MV-4-11 (cell line): ENCODE measurements at regions not wholly inside any gene's neighbourhood (a gene's known extent, or its start where the extent isn't known, plus 50 kb on each side); places are given as distances from the start of the nearest gene placed in this dataset.
"Not testable (repeated sequence)": the region's sequence is repeated elsewhere in the genome, so short reads cannot be mapped to it uniquely, and the experiment has no call there.

ENCODE experiments used
- DNase-seq: peaks from one replicate; lab custom pipeline; 2025; lab: John Stamatoyannopoulos, UW

DNA sequence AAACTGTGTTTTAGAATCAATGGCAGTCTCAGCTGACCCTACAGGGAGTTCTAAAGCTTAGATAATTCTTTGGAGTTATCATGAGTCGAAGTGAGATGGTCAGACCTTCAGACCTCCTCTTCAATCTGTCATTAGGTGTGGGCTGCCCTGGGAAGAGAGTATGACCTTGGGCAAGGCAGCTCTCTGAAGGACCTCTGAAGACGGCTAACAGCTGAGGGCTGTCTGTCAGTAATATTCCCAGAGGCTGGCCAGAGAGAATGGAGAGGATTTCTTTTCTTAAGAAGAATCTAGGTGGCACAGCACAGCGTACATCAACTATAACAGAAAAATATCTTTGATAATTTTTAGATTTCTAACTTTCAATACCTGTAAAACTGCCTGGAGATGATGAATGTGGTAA lies 379.4 kb downstream of the ZNF674 start:
- DNase-seq, result no peak

DNA sequence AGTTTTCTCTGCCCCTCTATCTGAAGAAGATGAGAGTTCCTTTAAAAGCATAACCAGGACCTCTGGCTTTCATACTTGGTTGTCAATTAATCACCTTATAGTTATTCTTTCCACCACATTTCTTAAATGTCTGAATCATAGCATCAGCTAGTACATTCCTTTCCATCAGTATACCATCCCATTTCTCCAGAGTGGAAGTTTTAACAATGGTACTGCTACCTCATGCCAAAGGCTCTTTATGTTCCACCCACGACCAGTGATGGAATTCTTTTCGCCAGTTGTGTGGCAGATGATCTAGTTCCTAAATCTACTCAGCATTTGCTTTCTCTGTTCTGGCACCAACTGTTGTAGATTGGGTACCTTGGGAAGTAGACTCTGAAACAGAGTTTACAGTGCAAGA lies 379.8 kb downstream of the ZNF674 start:
- no peak for DNase-seq

DNA sequence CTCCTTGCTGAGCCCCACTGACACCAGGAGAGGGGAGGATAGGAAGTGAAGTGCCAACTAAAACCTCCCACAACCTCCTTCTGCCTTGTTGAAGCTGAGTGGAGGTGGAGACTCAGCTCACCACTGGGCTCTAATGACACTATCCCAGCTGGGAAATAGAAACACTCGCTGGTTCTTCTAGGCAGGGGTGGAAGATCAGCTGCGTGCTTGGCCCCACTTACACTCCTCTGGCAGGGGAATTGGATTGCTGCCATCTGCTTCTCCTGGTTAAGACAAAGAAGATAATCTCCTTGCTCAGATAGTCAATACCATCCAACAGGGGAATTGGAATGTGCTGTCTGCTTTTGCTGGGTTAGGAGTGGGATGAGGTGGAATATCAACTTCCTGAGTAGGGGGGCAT lies 392.5 kb downstream of the ZNF674 start:
- no peak for DNase-seq

DNA sequence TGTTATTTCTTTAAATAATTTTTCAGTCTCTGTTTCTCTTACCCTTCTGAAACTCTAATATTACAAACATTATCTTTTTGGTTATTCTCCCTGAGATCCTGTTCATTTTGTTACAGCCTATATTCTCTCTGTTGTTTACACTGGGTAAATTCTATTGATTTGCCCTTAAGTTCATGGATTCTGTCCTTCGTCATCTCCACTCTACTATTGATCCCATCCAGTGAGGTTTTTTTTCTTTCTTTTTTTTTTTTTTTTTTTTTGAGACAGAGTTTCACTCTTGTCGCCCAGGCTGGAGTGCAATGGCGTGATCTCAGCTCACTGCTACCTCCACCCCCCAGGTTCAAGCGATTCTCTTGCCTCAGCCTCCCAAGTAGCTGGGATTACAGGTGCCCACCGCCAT lies 393.9 kb downstream of the ZNF674 start:
- not testable (repeated sequence) for DNase-seq

DNA sequence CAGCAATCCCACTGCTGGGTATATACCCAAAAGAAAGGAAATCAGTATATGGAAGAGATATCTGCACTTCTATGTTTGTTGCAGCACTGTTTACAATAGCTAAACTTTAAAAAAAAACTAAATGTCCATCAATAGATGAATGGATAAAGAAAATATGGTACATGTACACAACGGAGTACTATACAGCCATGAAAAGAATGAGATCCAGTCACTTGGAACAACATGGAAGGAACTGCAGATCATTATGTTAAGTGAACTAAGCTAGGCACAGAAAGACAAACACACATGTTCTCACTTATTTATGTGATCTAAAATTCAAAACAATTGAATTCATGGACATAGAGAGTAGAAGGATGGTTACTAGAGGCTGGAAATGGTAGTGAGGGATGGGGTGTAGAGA lies 400.7 kb downstream of the ZNF674 start:
- no peak for DNase-seq

DNA sequence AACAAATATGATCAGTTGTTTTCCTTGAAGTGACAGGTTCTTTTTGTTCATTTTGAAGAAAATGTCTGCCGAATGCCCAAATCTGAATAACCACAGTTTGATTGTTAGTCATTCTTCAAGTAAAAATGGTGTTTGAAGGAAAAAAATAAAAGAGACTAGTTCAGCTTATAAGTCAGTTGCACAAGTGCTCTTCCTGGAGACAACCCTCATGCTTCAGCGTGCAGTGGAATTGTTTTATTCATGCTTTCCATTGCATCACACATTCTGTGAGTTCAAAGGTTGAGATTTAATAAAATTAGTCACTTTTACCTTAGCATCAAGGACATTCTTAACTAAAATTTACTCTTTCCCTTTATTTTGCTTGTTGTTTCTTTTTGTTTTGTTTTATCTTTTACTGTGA lies 404.9 kb downstream of the ZNF674 start:
- DNase-seq, result no peak

DNA sequence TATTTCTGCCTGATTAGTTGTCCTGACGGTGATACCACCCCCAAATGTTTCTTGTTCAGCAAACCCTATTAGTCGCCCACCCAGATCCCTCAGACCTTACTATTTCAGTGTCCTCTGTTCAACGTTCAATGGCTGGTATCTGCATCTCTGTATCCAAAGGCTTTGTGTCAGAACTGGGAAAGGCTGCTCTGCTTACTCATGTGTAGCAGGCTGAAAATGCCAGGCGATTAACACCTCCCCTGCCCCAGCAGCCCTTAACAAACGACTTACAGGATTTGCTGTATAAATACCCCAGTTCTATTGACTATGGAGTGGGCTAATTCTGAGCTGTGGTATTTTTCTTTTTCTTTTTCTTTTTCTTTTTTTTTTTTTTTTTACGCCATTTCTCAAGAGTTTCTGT lies 415.0 kb downstream of the ZNF674 start:
- no peak for DNase-seq

DNA sequence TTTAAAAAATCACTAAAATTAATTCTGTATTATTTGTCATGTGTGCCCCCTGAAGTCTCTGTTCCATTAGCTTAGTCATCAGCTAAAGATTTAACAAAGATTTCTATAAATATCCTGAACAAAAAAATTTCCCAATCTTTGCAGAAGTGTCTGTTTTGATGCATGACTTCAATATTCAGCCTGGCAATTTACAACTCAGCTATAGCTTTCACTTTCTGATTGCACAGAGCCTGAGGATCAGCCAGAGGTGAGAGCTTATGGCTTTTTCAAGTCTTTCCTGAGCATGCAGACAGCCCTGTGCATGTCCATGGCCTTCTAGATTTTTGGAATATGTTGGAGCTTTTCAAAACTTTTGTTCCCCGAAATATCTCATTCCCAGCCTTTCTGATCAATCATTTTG lies 420.1 kb downstream of the ZNF674 start:
- DNase-seq, result peak; percentile 71

DNA sequence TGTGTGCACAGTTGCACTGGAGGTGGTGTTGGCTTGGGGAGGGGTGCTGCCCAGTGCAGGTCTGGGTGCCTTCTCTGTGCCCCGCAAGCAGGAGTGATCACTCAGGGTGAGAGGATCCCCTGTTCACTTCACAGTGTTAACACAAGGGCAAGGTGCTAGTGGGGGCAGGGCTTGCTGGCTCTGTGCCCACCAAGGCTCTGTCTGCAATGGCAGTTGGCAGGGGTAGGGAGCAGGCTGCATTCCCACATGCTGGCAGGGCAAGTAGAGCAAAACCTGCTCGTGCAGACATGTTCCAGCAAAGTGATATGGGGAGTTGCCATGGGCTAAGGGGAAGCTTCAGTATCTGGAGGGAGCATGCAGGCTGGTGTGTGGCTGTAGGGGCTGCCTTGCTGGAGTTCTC lies 428.0 kb downstream of the ZNF674 start:
- DNase-seq, result no peak

DNA sequence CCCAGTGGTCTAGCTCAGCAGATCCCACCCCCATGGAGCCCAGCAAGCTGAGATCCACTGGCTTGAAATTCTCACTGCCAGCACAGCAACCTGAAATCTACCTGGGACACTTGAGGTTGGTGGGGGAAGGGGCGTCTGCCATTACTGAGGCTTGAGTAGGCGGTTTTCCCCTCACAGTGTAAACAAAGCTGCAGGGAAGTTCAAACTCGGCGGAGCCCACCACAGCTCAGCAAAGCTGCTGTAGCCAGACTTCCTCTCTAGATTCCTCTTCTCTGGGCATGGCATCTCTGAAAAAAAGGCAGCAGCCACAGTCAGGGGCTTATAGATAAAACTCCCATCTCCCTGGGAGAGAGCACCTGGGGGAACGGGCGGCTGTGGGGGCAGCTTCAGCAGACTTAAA lies 457.9 kb downstream of the ZNF674 start:
- DNase-seq, result not testable (repeated sequence)

DNA sequence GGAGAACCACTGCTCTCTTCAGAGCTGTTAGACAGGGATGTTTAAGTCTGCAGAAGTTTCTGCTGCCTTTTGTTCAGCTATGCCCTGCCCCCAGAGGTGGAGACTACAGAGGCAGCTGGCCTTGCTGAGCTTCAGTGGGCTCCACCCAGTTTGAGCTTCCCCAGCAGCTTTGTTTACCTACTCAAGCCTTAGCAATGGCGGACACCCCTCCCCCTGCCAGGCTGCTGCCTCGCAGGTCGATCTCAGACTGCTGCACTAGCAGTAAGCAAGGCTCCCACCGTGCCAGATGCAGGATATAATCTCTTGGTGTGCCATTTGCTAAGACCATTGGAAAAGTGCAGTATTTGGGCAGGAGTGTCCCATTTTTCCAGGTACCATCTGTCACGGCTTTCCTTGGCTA lies 465.1 kb downstream of the ZNF674 start:
- not testable (repeated sequence) for DNase-seq

DNA sequence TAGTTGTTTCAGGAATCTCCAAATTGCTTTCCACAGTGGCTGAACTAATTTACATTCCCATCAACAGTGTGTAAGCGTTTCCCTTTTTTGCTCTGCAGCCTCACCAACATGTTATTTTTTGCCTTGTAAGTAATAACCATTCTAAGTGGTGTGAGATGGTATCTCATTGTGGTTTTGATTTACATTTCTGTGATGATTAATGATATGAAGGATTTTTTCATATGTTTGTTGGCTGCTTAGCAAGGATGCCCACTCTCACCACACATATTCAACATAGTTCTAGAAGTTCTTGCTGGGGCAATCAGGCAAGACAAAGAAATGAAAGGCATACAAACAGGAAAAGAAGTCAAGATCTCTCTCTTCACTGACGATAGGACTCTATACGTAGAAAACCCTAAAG lies 472.4 kb downstream of the ZNF674 start:
- no peak for DNase-seq

DNA sequence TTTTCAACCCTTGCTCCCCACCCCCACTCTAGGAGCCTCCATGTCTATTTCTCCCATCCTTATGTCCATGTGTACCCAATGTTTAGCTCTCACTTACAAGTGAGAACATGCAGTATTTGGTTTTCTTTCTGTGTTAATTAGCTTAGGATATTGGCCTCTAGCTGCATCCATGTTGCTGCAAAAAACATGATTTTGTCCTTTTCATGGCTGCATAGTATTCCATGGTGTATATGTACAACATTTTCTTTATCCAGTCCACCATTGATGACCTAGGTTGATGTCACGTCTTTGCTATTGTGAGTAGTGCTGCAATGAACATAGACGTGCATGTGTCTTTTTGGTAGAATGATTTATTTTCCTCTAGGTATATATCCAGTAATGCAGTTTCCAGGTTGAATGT lies 472.8 kb downstream of the ZNF674 start:
- no peak for DNase-seq

DNA sequence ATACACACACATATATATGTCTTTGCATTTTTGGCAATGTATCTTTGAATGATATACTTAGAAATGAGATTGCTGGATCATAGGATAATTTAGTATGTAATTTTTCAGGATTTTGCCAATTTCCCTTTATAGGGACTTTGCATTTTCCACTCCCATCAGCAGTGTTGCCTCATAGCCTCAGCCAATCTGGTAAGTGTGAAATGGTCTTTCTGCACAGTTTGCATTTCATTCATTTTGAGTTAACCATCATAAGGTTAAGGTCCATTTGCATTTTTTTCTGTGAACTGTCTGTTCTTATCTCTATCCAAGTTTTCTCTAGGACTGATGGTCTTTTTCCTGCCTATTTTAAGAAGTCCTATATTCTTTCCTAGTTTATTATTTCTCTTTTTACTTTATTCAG lies 474.8 kb downstream of the ZNF674 start:
- no peak for DNase-seq

DNA sequence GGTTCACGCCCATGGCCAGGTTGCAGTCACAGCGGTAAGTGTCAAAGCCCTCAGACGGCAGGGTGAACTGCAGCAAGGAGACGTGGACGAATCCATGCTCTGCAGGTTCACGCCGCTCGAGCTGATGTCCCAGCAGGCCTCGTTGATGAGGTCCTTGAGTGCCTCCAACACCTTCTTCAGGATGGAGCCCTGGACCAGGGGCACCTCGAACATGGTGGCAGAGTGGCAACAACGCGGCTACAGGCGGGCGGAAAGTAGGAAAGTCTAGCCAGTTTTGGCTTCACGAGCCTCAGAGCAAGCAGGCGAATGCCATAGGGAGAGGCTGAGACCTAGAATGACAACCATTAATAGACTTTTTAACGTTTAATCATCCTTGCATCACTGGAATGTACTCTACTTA lies 485.9 kb downstream of the ZNF674 start:
- DNase-seq, result no peak

DNA sequence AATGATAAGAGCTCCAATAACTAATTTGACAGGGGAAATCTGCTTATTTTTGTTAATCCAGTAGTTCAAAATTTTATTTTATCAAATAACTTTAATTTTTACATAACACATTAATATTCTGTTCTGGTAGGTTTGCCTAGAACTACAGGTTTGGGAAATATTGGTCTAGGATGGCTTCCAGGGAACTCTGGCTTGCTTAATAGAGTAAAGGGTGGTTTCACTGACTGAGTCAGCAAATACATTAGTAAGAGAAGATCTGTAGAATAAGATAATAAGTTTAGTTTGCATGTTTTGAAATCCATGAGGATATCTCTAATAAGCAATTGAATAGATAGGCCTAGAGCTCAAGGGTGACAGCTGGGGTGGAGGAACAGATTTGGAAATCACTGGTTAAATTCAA lies 500.7 kb downstream of the ZNF674 start:
- no peak for DNase-seq

DNA sequence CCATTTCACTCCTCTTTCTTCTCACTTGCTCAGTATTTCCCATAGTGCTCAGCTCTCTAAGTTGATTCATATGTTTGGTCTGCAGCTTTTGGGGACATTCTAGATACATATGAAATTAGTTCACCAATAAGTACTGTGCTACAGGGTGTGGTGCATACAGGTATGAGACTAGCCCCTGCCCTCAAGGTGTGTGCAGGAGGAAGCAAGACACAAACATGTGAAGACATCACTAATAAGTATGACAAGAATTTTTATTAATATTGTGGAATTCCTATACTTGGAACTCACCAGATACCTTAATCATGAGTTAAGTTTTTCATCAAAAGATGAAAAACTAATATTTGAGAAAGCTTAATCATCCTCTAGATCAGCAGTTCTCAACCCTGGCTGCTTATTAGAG lies 505.2 kb downstream of the ZNF674 start:
- no peak for DNase-seq

DNA sequence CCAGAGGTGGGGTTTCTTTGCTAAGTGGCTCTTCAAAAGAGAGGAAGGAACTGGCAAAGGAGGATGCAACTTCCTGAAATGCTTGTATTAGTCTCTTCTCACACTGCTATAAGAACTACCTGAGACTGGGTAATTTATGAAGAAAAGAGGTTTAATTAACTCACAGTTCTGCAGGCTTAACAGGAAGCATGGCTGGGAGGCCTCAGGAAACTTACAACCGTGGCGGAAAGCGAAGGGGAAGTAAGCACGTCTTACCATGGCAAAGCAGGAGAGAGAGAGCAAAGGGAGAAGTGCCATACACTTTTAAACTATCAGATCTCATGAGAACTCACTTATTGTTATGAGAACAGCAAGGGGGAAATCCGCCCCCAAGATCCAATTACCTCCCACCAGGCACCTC lies 505.7 kb downstream of the ZNF674 start:
- DNase-seq, result peak; percentile 16

DNA sequence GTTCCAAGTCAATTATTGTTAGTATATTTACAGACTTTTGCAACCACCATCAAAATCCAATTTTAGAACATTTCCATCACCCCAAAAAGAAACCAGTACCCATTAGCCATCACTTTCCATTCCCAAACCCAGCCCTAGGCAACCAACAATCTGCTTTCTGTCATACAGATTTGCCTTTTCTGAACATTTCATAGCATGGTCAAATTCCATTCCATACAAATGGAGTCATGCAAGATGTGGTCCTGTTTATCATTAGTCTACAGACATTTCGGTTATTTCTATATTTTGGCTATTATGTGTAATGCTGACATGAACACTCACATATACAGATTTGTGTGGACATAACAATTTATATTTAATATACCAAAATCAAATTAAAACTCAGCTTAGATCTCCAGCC lies 508.7 kb downstream of the ZNF674 start:
- no peak for DNase-seq

DNA sequence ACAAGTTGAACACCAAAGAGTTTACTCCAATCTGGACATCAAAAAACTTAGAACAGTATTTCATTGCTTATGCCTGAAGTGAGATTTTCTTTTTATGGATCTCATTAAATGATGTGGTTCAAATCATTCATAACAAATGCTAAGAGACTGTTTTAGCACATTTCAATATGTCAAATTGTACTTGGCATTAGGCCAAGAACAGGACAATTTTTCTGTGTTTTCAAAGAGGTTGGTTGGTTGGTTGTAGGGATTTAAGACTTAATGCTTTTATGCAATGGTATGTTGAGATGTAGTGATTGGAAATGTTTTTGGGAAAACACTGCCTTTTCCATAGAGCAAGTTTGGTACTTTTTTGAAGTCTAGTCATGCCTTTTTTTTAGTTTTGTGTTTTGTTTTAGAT lies 510.4 kb downstream of the ZNF674 start:
- no peak for DNase-seq

DNA sequence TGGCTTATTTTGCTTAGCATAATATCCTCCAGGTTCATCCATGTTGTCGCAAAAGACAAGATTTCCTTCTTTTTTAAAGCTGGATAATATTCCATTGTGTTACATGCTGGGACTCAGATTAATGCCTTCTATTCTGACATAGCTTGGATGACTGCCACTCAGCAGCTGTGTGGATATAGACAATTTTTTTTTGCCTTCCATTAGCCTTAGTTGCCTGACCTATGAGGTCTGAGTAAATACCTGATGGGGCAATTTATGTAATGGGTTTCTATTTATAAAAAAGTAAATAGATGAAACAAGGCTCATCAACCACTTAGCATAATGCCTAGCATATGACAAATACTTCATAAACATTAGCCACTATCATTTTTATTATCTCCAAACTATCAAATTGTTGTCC lies 515.4 kb downstream of the ZNF674 start:
- DNase-seq, result no peak

DNA sequence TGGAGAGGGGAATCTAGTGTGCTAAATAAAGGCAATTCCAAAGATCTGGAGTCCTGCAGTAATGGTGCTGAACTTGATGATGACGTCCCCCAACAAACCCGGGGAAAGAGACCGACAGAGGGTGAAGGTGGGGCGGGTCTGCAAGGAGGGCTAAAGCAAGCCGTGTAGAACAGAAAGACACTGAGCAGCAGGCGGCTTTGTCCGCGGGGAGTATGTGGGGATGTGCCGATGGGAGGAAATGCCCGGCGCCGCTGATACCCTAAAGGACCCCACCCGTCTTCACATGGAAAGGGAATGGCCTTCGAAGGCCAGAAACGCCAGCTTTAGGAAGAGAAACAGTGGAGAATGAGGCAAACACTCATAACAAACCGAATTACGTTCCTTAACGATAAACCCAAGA lies 528.9 kb downstream of the ZNF674 start:
- no peak for DNase-seq

DNA sequence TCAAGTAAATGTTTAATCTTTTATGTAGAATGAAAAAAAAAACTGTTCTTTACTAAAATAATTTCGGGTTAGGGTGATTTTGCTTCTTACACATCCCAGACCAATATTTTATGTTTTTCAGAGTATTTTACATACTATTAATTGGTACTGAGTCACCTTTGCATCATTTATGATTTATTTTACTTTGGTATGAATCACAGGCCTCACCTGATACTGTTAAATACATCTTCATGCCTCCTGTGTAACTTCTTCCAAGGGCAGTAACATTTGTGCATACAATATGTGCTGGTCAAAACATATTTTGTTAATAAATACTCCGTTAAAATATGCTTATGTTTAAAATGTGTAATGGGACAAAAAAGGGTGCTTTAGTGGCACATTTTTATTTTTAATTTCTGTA lies 529.6 kb downstream of the ZNF674 start:
- no peak for DNase-seq

DNA sequence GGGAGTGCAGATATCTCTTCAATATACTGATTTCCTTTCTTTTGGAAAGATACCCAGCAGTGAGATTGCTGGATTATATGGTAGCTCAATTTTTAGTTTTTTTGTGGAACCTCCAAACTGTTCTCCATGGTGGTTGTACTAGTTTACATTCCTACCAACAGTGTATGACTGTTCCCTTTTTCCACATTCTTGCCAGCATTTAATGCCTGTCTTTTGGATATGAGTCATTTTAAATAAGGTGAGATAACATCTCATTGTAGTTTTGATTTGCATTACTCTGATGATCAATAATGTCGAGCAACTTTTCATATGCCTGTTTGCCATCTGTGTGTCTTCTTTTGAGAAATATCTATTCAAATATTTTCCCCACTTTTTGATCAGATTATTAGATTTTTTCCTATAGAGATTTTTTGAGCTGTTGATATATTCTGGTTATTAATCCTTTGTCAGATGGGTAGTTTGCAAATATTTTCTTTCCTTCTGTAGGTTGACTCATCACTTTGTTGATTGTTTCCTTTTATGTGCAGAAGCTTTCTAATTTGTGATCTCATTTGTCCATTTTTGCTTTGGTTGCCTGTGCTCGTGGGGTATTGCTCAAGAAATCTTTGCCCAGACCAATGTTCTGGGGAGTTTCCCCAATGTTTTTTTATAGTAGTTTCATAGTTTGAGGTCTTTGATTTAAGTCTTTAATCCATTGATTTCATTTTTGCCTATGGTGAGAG lies 552.7 kb downstream of the ZNF674 start:
- no peak for DNase-seq

DNA sequence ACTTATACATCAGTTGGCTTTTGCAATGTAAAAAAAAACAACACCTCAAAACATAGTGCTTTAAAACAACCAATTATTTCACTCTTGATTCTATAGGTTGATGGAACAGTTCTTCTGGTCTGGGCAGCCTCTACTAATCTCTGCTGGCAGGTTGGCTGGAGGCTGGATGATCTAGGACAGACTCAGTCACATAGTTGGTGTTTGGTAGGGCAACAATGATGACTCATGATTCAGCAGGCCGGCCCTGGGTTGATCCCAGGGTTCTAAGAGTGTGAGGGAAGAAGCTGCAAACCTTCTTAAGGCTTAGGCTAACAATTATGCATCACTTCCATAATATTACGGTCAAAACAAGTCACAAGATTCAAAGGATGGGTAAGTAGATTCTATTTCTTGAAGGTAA lies 558.2 kb downstream of the ZNF674 start:
- DNase-seq, result no peak
